ENCODE measurements at regions not wholly inside any gene's neighbourhood (a gene's known extent, or its start where the extent isn't known, plus 50 kb on each side); places are given as distances from the start of the nearest gene placed in this dataset.

DNA sequence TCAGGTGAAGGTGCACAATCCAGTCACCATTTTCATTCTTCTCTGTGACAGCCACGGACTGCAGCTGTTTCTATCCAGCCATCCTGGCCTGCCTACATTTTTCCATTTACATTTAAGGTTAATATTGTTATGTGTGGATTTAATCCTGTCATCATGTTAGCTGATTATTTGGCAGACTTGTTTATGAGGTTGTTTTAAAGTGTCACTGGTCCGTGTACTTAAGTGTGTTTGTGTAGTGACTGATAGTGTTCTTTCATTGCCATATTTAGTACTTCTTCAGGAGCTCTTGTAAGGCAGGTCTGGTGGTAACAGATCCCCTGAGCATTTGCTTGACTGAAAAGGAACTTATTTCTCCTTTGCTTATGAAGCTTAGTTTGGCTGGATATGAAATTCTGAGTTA, 364.2 kb downstream of the JRKL start:
- Histone ChIP-seq H3K36me3 (no peaks in the 10 kb centered on the region), H3K9me3 (no peaks in the 10 kb centered on the region), H3K27me3 (no peaks in the 10 kb centered on the region), H3K4me1 (no peaks in the 10 kb centered on the region), H3K4me3 (ENCODE audit: low read depth, low read length) (no peak overlapping the region)
- no peak for DNase-seq
- no peak for TF ChIP-seq CTCF (IDR thresholded peaks at IDR 0.05; ENCODE audit: low read depth, low read length)

DNA sequence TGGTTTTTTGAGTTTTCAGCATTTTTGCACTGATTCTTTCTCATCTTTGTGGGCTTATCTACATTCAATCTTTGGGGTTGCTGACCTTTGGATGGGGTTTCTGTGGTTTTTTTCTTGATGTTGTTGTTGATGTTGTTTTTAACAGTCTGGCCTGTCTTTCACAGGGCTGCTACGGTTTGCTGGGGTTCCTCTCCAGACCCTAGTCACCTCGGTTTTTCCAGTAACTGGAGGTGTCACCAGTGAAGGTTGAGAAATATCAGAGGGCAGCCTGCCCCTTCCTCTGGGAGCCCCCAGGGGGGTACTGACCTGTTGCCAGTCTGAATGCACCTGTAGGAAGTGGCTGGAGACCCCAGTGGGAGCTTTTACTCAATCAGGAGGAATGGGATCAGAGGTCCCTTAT, 365.4 kb downstream of the JRKL start:
- Histone ChIP-seq H3K27me3 (no peaks in the 10 kb centered on the region), H3K4me3 (ENCODE audit: low read depth, low read length) (no peak overlapping the region), H3K4me1 (no peaks in the 10 kb centered on the region), H3K36me3 (no peaks in the 10 kb centered on the region), H3K9me3 (no peaks in the 10 kb centered on the region)
- no peak for TF ChIP-seq CTCF (IDR thresholded peaks at IDR 0.05; ENCODE audit: low read depth, low read length)
- no peak for DNase-seq

DNA sequence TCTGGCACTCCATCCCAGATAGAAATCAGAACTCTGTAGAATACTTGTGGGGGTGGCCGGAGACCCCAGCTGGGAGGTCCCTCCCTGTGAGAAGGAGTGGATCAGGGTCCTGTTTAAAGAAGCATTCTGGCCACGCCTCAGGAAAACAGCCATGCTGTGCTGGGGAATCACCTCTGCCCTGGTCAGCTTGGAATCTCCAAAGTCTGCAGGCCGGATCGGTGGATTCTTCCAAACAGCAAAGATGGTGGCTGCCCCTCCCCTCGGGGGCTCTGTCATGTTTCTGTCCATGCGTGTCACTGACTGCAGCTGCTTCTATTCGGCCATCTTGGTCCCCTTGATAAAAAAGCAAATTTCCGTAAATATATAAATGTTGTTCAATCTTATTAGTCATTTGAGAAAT, 365.9 kb downstream of the JRKL start:
- Histone ChIP-seq H3K4me1 (no peaks in the 10 kb centered on the region), H3K36me3 (no peaks in the 10 kb centered on the region), H3K9me3 (no peaks in the 10 kb centered on the region), H3K27me3 (no peaks in the 10 kb centered on the region), H3K4me3 (ENCODE audit: low read depth, low read length) (no peak overlapping the region)
- no peak for DNase-seq
- TF ChIP-seq CTCF (IDR thresholded peaks at IDR 0.05; ENCODE audit: low read depth, low read length) = no peak

GRCh38 chr11:96758957-96759356, 369.1 kb downstream of the JRKL start:
- no peak for DNase-seq
- no peak for TF ChIP-seq CTCF (IDR thresholded peaks at IDR 0.05; ENCODE audit: low read depth, low read length)

GRCh38 chr11:96760306-96760705, 370.5 kb downstream of the JRKL start:
- Histone ChIP-seq H3K27me3 (no peaks in the 10 kb centered on the region), H3K4me1 (peaks cover 11% of the 10 kb centered on the region; the same call in 1 of the 2 replicates), H3K36me3 (no peaks in the 10 kb centered on the region), H3K4me3 (ENCODE audit: low read depth, low read length) (no peak overlapping the region), H3K9me3 (no peaks in the 10 kb centered on the region)
- no peak for DNase-seq
- TF ChIP-seq CTCF (IDR thresholded peaks at IDR 0.05; ENCODE audit: low read depth, low read length) = no peak

More at GRCh38 chr11:96758957-96759356, 369.1 kb downstream of the JRKL start:
- Histone ChIP-seq H3K9me3 (no peaks in the 10 kb centered on the region), H3K4me3 (ENCODE audit: low read depth, low read length) (no peak overlapping the region), H3K4me1 (peaks cover 7% of the 10 kb centered on the region; the same call in 1 of the 2 replicates), H3K27me3 (no peaks in the 10 kb centered on the region), H3K36me3 (no peaks in the 10 kb centered on the region)

GRCh38 chr11:96760815-96761214, 371.0 kb downstream of the JRKL start:
- Histone ChIP-seq H3K4me3 (ENCODE audit: low read depth, low read length) (no peak overlapping the region), H3K36me3 (no peaks in the 10 kb centered on the region), H3K27me3 (no peaks in the 10 kb centered on the region), H3K4me1 (peaks cover 11% of the 10 kb centered on the region; the same call in 1 of the 2 replicates), H3K9me3 (no peaks in the 10 kb centered on the region)
- TF ChIP-seq CTCF (IDR thresholded peaks at IDR 0.05; ENCODE audit: low read depth, low read length) = no peak
- DNase-seq = no peak

Data from BE2C (cell line).